GM23338 (cell line): ENCODE measurements at regions not wholly inside any gene's neighbourhood (a gene's known extent, or its start where the extent isn't known, plus 50 kb on each side); places are given as distances from the start of the nearest gene placed in this dataset.

Experiments
- EZH2 ChIP-seq: fragments of 200-600 bp; sonication (generic); IDR thresholded peaks from one replicate; pipeline ENCODE4 v1.8.0; 2017; ENCODE audit warnings: antibody characterized with exemption, mild to moderate bottlenecking, low read depth; ENCODE audit not compliant: unreplicated experiment
- EZH2phosphoT487 ChIP-seq: fragments of 200-600 bp; sonication (generic); IDR thresholded peaks from one replicate; pipeline ENCODE4 v1.8.1; 2018; ENCODE audit warnings: antibody characterized with exemption; ENCODE audit not compliant: unreplicated experiment
- JUNB ChIP-seq: IDR thresholded peaks from one replicate; pipeline ENCODE4 v1.6.1; 2016; ENCODE audit warnings: antibody characterized with exemption; ENCODE audit not compliant: unreplicated experiment
- POLR2AphosphoS5 ChIP-seq: IDR thresholded peaks from 2 replicates; pipeline ENCODE4 v1.6.1; 2016; ENCODE audit warnings: antibody characterized with exemption, low read depth
- STAT1 ChIP-seq: IDR thresholded peaks from one replicate; pipeline ENCODE4 v1.6.1; 2016; ENCODE audit warnings: antibody characterized with exemption; ENCODE audit not compliant: unreplicated experiment
- TF ChIP-seq, protein P1 (sequence below), 2 experiments: fragments of 200-600 bp in 1 of 2; sonication (generic) in 1 of 2; conservative IDR thresholded peaks; 2 replicates each; pipeline versions ENCODE4 v1.5.1 to v1.6.1; 2016 to 2017; ENCODE audit warnings: antibody characterized with exemption in 2 of 2, low read depth in 2 of 2, mild to moderate bottlenecking in 2 of 2, moderate library complexity in 1 of 2
- TF ChIP-seq, protein P2 (sequence below): IDR thresholded peaks from one replicate; pipeline ENCODE4 v1.6.1; 2018; ENCODE audit warnings: antibody characterized with exemption; ENCODE audit not compliant: unreplicated experiment

DNA sequence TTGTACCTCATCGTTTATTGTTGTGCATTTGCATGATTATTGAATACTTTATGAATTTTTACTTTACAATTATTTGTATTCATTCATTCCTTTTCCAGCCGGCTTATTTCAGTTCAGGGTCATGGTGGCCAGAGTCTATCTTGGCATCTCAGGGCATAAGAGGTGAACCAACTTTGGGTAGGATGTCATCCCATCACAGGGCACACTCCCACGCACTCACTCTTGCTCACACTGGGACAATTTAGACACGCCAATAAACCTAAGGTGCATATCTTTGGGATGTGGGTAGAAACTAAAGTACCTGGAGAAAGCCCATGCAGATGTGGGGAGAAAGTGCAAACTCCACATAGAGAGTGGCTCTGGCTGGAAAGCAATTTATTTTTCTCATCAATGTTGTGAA lies 158.1 kb upstream of the MAST4 start:
- TF ChIP-seq, protein P1, sequence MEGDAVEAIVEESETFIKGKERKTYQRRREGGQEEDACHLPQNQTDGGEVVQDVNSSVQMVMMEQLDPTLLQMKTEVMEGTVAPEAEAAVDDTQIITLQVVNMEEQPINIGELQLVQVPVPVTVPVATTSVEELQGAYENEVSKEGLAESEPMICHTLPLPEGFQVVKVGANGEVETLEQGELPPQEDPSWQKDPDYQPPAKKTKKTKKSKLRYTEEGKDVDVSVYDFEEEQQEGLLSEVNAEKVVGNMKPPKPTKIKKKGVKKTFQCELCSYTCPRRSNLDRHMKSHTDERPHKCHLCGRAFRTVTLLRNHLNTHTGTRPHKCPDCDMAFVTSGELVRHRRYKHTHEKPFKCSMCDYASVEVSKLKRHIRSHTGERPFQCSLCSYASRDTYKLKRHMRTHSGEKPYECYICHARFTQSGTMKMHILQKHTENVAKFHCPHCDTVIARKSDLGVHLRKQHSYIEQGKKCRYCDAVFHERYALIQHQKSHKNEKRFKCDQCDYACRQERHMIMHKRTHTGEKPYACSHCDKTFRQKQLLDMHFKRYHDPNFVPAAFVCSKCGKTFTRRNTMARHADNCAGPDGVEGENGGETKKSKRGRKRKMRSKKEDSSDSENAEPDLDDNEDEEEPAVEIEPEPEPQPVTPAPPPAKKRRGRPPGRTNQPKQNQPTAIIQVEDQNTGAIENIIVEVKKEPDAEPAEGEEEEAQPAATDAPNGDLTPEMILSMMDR (conservative IDR thresholded peaks at IDR 0.05; ENCODE audit: low read depth in 2 of 2) = no peak
- TF ChIP-seq EZH2 = no peak
- TF ChIP-seq, protein P2, sequence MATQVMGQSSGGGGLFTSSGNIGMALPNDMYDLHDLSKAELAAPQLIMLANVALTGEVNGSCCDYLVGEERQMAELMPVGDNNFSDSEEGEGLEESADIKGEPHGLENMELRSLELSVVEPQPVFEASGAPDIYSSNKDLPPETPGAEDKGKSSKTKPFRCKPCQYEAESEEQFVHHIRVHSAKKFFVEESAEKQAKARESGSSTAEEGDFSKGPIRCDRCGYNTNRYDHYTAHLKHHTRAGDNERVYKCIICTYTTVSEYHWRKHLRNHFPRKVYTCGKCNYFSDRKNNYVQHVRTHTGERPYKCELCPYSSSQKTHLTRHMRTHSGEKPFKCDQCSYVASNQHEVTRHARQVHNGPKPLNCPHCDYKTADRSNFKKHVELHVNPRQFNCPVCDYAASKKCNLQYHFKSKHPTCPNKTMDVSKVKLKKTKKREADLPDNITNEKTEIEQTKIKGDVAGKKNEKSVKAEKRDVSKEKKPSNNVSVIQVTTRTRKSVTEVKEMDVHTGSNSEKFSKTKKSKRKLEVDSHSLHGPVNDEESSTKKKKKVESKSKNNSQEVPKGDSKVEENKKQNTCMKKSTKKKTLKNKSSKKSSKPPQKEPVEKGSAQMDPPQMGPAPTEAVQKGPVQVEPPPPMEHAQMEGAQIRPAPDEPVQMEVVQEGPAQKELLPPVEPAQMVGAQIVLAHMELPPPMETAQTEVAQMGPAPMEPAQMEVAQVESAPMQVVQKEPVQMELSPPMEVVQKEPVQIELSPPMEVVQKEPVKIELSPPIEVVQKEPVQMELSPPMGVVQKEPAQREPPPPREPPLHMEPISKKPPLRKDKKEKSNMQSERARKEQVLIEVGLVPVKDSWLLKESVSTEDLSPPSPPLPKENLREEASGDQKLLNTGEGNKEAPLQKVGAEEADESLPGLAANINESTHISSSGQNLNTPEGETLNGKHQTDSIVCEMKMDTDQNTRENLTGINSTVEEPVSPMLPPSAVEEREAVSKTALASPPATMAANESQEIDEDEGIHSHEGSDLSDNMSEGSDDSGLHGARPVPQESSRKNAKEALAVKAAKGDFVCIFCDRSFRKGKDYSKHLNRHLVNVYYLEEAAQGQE = no peak
- TF ChIP-seq STAT1 = no peak
- no peak for TF ChIP-seq POLR2AphosphoS5
- TF ChIP-seq EZH2phosphoT487 = no peak
- no peak for TF ChIP-seq JUNB
